GM23248 (cell line): ENCODE measurements at regions not wholly inside any gene's neighbourhood (a gene's known extent, or its start where the extent isn't known, plus 50 kb on each side); places are given as distances from the start of the nearest gene placed in this dataset.

Experiments used
- EZH2 ChIP-seq: fragments of 200-600 bp; sonication (generic); IDR thresholded peaks from 2 replicates; pipeline ENCODE4 v1.6.1; 2018; ENCODE audit warnings: antibody characterized with exemption, mild to moderate bottlenecking; ENCODE audit not compliant: insufficient read depth, poor library complexity, severe bottlenecking
- EZH2phosphoT487 ChIP-seq: fragments of 200-600 bp; sonication (generic); IDR thresholded peaks from 2 replicates; pipeline ENCODE4 v1.6.1; 2018; ENCODE audit warnings: antibody characterized with exemption, moderate library complexity, mild to moderate bottlenecking, low read depth; ENCODE audit not compliant: insufficient read depth

DNA sequence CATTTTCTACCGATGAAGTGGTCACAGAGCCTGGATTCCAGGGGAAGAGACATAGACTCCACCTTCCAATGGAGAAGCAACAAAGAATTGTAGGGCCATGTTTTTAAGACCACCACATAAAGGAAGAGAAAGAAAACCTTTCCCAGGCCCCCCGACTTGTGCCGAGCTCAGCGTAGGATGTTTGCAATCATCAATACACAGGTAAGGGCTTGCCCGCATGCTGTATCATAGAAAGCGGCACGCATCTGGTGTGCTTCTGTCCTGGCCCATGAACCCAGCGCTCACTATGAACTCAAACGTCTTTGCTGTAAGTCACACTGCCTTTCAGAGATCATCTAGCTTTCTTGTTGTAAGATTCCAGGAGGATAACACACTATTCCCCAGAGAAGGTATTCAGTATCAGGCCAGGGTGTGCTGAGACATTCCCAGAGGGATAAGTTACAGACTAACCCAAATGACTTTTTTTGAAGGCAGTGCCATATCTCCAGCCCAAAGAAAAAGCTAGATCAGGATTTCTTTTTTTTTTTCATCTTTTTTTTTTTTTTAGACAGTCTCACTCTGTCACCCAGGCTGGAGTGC lies 79.5 kb upstream of the RPL38 start:
- no peak for TF ChIP-seq EZH2
- no peak for TF ChIP-seq EZH2phosphoT487
